22Rv1 (cell line): ENCODE measurements at regions not wholly inside any gene's neighbourhood (a gene's known extent, or its start where the extent isn't known, plus 50 kb on each side); places are given as distances from the start of the nearest gene placed in this dataset.

Experiments used
- ZFX ChIP-seq: fragments of 450-650 bp; IDR thresholded peaks from 2 replicates; pipeline ENCODE4 v1.6.1; 2017; ENCODE audit warnings: antibody characterized with exemption, borderline replicate concordance
- TF ChIP-seq, protein P1 (sequence below): fragments of 450-650 bp; IDR thresholded peaks from 2 replicates; pipeline ENCODE4 v1.5.1; 2017; ENCODE audit warnings: mild to moderate bottlenecking

DNA sequence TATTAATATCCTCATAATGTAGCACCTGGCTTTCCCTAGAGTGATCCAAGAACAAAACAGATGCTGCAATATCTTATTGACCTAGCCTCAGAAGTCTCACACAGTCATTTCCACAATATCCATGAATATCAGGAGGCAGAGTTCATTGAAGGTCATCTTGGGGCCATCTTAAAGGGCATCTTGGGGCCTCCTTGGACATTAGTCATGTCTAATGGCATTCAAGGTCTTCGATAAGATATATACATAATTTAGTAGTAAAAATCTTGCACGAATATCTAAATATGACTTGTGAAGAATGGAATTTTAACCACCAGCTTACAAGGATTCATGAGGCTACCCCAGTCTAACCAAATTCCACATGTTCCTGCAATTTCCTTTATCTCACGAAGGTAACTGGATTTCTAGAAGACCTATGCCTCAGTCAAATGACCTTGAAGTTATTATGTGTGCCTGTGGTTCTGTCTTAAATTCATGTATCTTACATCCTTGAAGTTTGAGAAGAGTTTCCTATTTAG, 163.6 kb upstream of the SPEF2 start:
- TF ChIP-seq, protein P1, sequence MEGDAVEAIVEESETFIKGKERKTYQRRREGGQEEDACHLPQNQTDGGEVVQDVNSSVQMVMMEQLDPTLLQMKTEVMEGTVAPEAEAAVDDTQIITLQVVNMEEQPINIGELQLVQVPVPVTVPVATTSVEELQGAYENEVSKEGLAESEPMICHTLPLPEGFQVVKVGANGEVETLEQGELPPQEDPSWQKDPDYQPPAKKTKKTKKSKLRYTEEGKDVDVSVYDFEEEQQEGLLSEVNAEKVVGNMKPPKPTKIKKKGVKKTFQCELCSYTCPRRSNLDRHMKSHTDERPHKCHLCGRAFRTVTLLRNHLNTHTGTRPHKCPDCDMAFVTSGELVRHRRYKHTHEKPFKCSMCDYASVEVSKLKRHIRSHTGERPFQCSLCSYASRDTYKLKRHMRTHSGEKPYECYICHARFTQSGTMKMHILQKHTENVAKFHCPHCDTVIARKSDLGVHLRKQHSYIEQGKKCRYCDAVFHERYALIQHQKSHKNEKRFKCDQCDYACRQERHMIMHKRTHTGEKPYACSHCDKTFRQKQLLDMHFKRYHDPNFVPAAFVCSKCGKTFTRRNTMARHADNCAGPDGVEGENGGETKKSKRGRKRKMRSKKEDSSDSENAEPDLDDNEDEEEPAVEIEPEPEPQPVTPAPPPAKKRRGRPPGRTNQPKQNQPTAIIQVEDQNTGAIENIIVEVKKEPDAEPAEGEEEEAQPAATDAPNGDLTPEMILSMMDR = no peak
- no peak for TF ChIP-seq ZFX
